SU-DHL-6 (cell line): ENCODE measurements at regions not wholly inside any gene's neighbourhood (a gene's known extent, or its start where the extent isn't known, plus 50 kb on each side); places are given as distances from the start of the nearest gene placed in this dataset.

Source experiments
- H2AFZ ChIP-seq: fragments of 200-600 bp; sonication (generic); 2 replicates; pipeline ENCODE4 v1.6.1; 2014; ENCODE audit warnings: low read depth, mild to moderate bottlenecking, moderate library complexity, mixed read lengths, antibody characterized with exemption, low read length; ENCODE audit not compliant: severe bottlenecking
- H3F3A ChIP-seq: fragments of 200-600 bp; shearing (Covaris generic); 2 replicates; pipeline ENCODE4 v1.6.0; 2016; ENCODE audit warnings: antibody characterized with exemption, mild to moderate bottlenecking; ENCODE audit not compliant: insufficient read depth
- H3K27ac ChIP-seq: fragments of 200-600 bp; sonication (generic); 2 replicates; pipeline ENCODE4 v1.5.1; 2016; ENCODE audit warnings: low read depth, mild to moderate bottlenecking, low read length, moderate library complexity, mixed read lengths
- H3K27me3 ChIP-seq: fragments of 200-600 bp; sonication (generic), shearing (Covaris generic); 2 replicates; pipeline ENCODE4 v1.6.0; 2014; ENCODE audit warnings: mild to moderate bottlenecking, low read length
- H3K36me3 ChIP-seq: fragments of 200-600 bp; sonication (generic); 2 replicates; pipeline ENCODE4 v1.6.1; 2014; ENCODE audit warnings: mild to moderate bottlenecking, low read length, mixed read lengths
- H3K4me2 ChIP-seq: fragments of 300-600, 200-600 bp; shearing (Covaris generic), sonication (generic); 2 replicates; pipeline ENCODE4 v1.6.0; 2014; ENCODE audit warnings: low read length, low read depth, mild to moderate bottlenecking; ENCODE audit not compliant: poor library complexity, severe bottlenecking
- H3K4me3 ChIP-seq: fragments of 200-600 bp; sonication (generic); 2 replicates; pipeline ENCODE4 v1.5.1; 2014; ENCODE audit warnings: antibody characterized with exemption, low read length, mild to moderate bottlenecking, mixed read lengths; ENCODE audit not compliant: insufficient read depth, poor library complexity, severe bottlenecking
- H3K79me2 ChIP-seq: fragments of 200-600 bp; sonication (generic); 2 replicates; pipeline ENCODE4 v1.6.1; 2014; ENCODE audit warnings: mild to moderate bottlenecking, low read length, moderate library complexity; ENCODE audit not compliant: insufficient read depth
- H3K9ac ChIP-seq: fragments of 200-600 bp; sonication (generic); 2 replicates; pipeline ENCODE4 v1.7.0; 2014; ENCODE audit warnings: mild to moderate bottlenecking, low read length
- H3K9me2 ChIP-seq: fragments of 200-600 bp; sonication (generic); replicated peaks from 2 replicates; pipeline ENCODE4 v1.6.1; 2014; ENCODE audit warnings: low read length; ENCODE audit not compliant: insufficient read depth
- H3K9me3 ChIP-seq: fragments of 200-600 bp; sonication (generic); 2 replicates; pipeline ENCODE4 v1.6.1; 2014; ENCODE audit warnings: low read length, mixed read lengths; ENCODE audit not compliant: insufficient read depth
- H4K20me1 ChIP-seq: fragments of 200-600 bp; sonication (generic); 2 replicates; pipeline ENCODE4 v1.6.1; 2014; ENCODE audit warnings: low read depth, mild to moderate bottlenecking, antibody characterized with exemption, low read length, moderate library complexity, mixed read lengths
- CTCF ChIP-seq: fragments of 200-600 bp; sonication (generic); IDR thresholded peaks from one replicate; pipeline ENCODE4 v1.5.1; 2017; ENCODE audit warnings: antibody characterized with exemption, mild to moderate bottlenecking, low read length, moderate library complexity; ENCODE audit not compliant: insufficient read depth, poor library complexity, severe bottlenecking
- EZH2phosphoT487 ChIP-seq: fragments of 200-600 bp; sonication (generic), shearing (Covaris generic); conservative IDR thresholded peaks from 2 replicates; pipeline ENCODE4 v1.6.1; 2018; ENCODE audit warnings: mild to moderate bottlenecking, antibody characterized with exemption, low read length, moderate library complexity, mixed read lengths

GRCh38 chr3:59659755-59660154 is 609.9 kb upstream of the CFAP20DC start:
- H3K9me2 ChIP-seq: no peaks in the 10 kb centered on the region
- H3K4me3 ChIP-seq: no peak overlapping the region
- no peak overlapping the region for H3K4me2 ChIP-seq
- no peak overlapping the region for H3K9ac ChIP-seq
- no peaks in the 10 kb centered on the region for H3K36me3 ChIP-seq
- TF ChIP-seq EZH2phosphoT487: no peak
- no peak for TF ChIP-seq CTCF
- no peak overlapping the region for H2AFZ ChIP-seq
- no peak overlapping the region for H3K27ac ChIP-seq
- no peaks in the 10 kb centered on the region for H3K9me3 ChIP-seq
- H3K79me2 ChIP-seq: no peaks in the 10 kb centered on the region
- H3F3A ChIP-seq: no peaks in the 10 kb centered on the region
- no peaks in the 10 kb centered on the region for H3K27me3 ChIP-seq
- H4K20me1 ChIP-seq: no peaks in the 10 kb centered on the region

- no peak overlapping the region for H2AFZ ChIP-seq
- no peak overlapping the region for H3K4me3 ChIP-seq
- no peak overlapping the region for H3K27ac ChIP-seq
- no peaks in the 10 kb centered on the region for H3K9me3 ChIP-seq
- H3F3A ChIP-seq: no peaks in the 10 kb centered on the region
- no peaks in the 10 kb centered on the region for H4K20me1 ChIP-seq
- TF ChIP-seq EZH2phosphoT487 (no peak), CTCF (no peak)
- H3K9ac ChIP-seq: no peak overlapping the region
- no peaks in the 10 kb centered on the region for H3K79me2 ChIP-seq
- no peaks in the 10 kb centered on the region for H3K36me3 ChIP-seq
- H3K4me2 ChIP-seq: no peak overlapping the region
- no peaks in the 10 kb centered on the region for H3K27me3 ChIP-seq
- H3K9me2 ChIP-seq: no peaks in the 10 kb centered on the region
Measured at GRCh38 chr3:59658866-59659265, 609.0 kb upstream of the CFAP20DC start.

- H4K20me1 ChIP-seq: no peaks in the 10 kb centered on the region
- H2AFZ ChIP-seq: no peak overlapping the region
- H3K4me3 ChIP-seq: no peak overlapping the region
- no peaks in the 10 kb centered on the region for H3F3A ChIP-seq
- H3K9ac ChIP-seq: no peak overlapping the region
- no peaks in the 10 kb centered on the region for H3K79me2 ChIP-seq
- no peak overlapping the region for H3K27ac ChIP-seq
- no peaks in the 10 kb centered on the region for H3K36me3 ChIP-seq
- H3K4me2 ChIP-seq: no peak overlapping the region
- no peaks in the 10 kb centered on the region for H3K27me3 ChIP-seq
- H3K9me2 ChIP-seq: no peaks in the 10 kb centered on the region
- no peak for TF ChIP-seq EZH2phosphoT487
- TF ChIP-seq CTCF: no peak
- no peaks in the 10 kb centered on the region for H3K9me3 ChIP-seq
Measured at GRCh38 chr3:59658274-59658673, 608.4 kb upstream of the CFAP20DC start.
